ENCODE measurements at regions not wholly inside any gene's neighbourhood (a gene's known extent, or its start where the extent isn't known, plus 50 kb on each side); places are given as distances from the start of the nearest gene placed in this dataset.

GRCh38 chr2:156647377-156648010 lies 211.3 kb downstream of the GPD2 start:
- TF ChIP-seq CTCF (IDR thresholded peaks at IDR 0.05; ENCODE audit: insufficient read depth, low read depth, low read length, missing control alignments): no peak
- no peak for DNase-seq (ENCODE audit: low read depth)
- no peak overlapping the region for H3K4me3 ChIP-seq (ENCODE audit: low read depth, low read length)

DNA sequence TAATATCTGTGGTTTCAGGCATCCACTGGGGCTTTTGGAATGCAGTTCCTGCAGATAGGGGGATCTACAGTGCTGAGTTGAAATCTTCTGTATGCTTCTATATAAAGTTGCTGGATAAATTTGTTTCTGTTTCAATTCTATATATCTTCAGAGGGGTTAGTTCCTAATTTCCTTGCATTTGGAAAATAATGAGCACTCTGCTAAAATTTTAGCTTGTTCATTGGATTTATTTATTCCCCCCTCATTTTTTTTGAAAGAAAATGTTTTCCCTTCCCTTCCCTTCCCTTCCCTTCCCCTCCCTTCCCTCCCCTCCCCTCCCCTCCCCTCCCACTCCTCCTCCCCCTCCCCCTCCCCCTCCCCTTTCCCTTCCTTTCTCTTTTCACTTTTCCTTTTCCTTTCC lies 212.3 kb downstream of the GPD2 start:
- DNase-seq (ENCODE audit: low read depth): no peak
- no peak for TF ChIP-seq CTCF (IDR thresholded peaks at IDR 0.05; ENCODE audit: insufficient read depth, low read depth, low read length, missing control alignments)
- H3K4me3 ChIP-seq (ENCODE audit: low read depth, low read length): no peak overlapping the region

DNA sequence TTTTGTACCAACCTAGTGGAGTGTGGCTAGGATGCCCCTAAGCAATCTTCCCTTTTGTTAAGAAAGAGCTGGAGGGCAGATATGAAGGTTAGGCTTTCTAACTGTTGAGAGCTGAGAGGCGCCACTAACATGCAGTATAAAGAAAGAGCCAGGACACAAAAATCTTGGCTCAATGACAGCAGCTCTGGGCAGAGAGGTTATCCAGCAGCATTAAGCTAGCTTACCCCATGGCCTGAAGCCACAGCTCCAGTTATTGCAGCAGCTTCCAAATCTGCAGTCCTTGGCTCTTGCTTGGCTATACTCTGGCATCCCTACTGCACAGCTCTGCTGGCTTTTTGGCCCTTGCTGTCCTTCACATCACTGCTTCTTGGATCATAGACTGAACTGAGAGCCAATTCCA lies 213.4 kb downstream of the GPD2 start:
- no peak for TF ChIP-seq CTCF (IDR thresholded peaks at IDR 0.05; ENCODE audit: insufficient read depth, low read depth, low read length, missing control alignments)
- no peak for DNase-seq (ENCODE audit: low read depth)
- H3K4me3 ChIP-seq (ENCODE audit: low read depth, low read length): no peak overlapping the region

DNA sequence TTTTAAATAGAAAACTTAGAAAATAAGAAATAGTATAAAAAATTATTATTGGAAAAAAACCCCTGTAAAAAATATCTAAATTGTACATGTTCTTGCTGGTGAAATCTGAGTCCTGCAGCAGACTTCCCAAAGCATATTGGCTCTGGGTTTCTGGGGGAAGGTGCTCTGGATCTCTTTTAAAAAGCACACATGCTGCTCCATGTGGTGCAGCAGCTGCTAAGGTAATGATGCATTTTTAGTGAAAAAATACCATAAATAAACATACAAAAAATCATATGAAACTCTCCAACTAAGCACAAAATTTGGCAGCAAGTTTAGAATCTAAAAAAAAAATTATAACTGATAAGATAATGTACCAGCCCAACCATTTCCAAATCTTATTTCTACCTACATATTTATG lies 216.5 kb downstream of the GPD2 start:
- no peak for DNase-seq (ENCODE audit: low read depth)
- no peak overlapping the region for H3K4me3 ChIP-seq (ENCODE audit: low read depth, low read length)
- no peak for TF ChIP-seq CTCF (IDR thresholded peaks at IDR 0.05; ENCODE audit: insufficient read depth, low read depth, low read length, missing control alignments)

- no peak for DNase-seq (ENCODE audit: low read depth)
- no peak for TF ChIP-seq CTCF (IDR thresholded peaks at IDR 0.05; ENCODE audit: insufficient read depth, low read depth, low read length, missing control alignments)
- H3K4me3 ChIP-seq (ENCODE audit: low read depth, low read length): no peak overlapping the region
Observed at GRCh38 chr2:156653675-156654074, 217.5 kb downstream of the GPD2 start.

DNA sequence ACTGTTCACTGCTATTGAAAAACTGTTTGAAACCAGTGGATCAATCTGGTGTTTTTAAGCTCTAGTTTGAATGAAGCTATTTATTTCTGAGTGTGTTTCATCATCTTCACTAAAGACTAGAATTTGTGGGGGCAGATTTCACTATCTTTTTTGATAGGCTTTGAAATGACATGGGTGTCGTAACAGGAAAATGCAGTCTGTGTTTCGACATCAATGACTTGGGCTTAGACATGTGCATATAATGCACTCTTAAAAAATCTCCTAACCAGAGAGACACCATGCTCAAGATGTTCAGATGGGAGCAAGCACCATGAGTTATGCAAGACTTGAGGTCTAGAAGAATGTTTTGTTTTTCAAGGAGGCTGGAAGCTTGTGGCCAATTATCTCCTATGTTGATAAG lies 221.6 kb downstream of the GPD2 start:
- H3K4me3 ChIP-seq (ENCODE audit: low read depth, low read length): no peak overlapping the region
- no peak for DNase-seq (ENCODE audit: low read depth)
- no peak for TF ChIP-seq CTCF (IDR thresholded peaks at IDR 0.05; ENCODE audit: insufficient read depth, low read depth, low read length, missing control alignments)

DNA sequence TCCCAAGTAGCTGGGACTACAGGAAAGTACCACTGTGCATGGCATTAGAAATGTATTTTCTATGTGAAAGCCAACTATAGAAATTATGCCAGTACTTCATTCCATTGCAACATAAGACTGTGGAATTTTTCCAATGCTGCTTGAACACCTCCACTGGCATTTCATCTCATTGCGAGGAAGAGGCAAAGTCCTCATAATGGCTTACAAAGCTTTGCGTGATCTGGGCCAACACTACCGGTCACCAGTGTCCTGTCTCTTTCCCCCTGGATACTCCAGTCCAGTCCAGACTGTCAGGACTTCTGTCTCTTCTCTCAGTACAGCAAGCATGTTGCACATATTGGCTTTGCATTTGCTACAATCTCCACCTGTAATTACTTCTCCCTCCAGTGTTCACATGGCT lies 223.5 kb downstream of the GPD2 start:
- H3K4me3 ChIP-seq (ENCODE audit: low read depth, low read length): no peak overlapping the region
- no peak for TF ChIP-seq CTCF (IDR thresholded peaks at IDR 0.05; ENCODE audit: insufficient read depth, low read depth, low read length, missing control alignments)
- no peak for DNase-seq (ENCODE audit: low read depth)

Data from GM12865 (cell line).